ENCODE measurements at regions not wholly inside any gene's neighbourhood (a gene's known extent, or its start where the extent isn't known, plus 50 kb on each side); places are given as distances from the start of the nearest gene placed in this dataset.

- peak; percentile 79; the same call in 1 of the 2 replicates for TF ChIP-seq FOXJ3 (CRISPR knock-in tag; IDR thresholded peaks at IDR 0.05; ENCODE audit: borderline replicate concordance)
- TF ChIP-seq POLR2G (IDR thresholded peaks at IDR 0.05; ENCODE audit: low read depth, low read length) = no peak
- no peak for TF ChIP-seq TAF15 (IDR thresholded peaks at IDR 0.05; ENCODE audit: low read depth, low read length, poor library complexity, severe bottlenecking)
- TF ChIP-seq ZGPAT (CRISPR knock-in tag; IDR thresholded peaks at IDR 0.05) = 0 out of 2 replicates have a peak, but pooled peaks have one; percentile 9
- TF ChIP-seq ZNF605 (CRISPR knock-in tag; IDR thresholded peaks at IDR 0.05) = 0 out of 2 replicates have a peak, but pooled peaks have one; percentile 53
- peak; percentile 75; the same call in 1 of the 2 replicates for TF ChIP-seq AHDC1 (CRISPR knock-in tag; IDR thresholded peaks at IDR 0.05; ENCODE audit: borderline replicate concordance)
- peak; percentile 59; the same call in 1 of the 2 replicates for TF ChIP-seq HDAC2 (CRISPR knock-in tag; IDR thresholded peaks at IDR 0.05)
- TF ChIP-seq MEF2D (CRISPR knock-in tag; IDR thresholded peaks at IDR 0.05) = peak; percentile 99
- TF ChIP-seq ZNF329 (CRISPR knock-in tag; IDR thresholded peaks at IDR 0.05; ENCODE audit: low read depth) = 0 out of 2 replicates have a peak, but pooled peaks have one; percentile 26
- no peak for TF ChIP-seq MYC (CRISPR knock-in tag; IDR thresholded peaks at IDR 0.05; ENCODE audit: borderline replicate concordance)
- 0 out of 2 replicates have a peak, but pooled peaks have one; percentile 42 for TF ChIP-seq ZNF281 (CRISPR knock-in tag; IDR thresholded peaks at IDR 0.05; ENCODE audit: borderline replicate concordance)
- TF ChIP-seq ZNF788 (CRISPR knock-in tag; IDR thresholded peaks at IDR 0.05; ENCODE audit: borderline replicate concordance) = peak; percentile 72
- peak; percentile 71; the same call in 1 of the 2 replicates for TF ChIP-seq MTA1 (CRISPR knock-in tag; IDR thresholded peaks at IDR 0.05; ENCODE audit: borderline replicate concordance)
- TF ChIP-seq TFDP2 (CRISPR knock-in tag; IDR thresholded peaks at IDR 0.05) = peak; percentile 23; the same call in 1 of the 2 replicates
- TF ChIP-seq NONO (IDR thresholded peaks at IDR 0.05) = no peak
- peak; percentile 60; the same call in 1 of the 2 replicates for TF ChIP-seq NONO (CRISPR knock-in tag; conservative IDR thresholded peaks at IDR 0.05)
- peak; percentile 31; the same call in 1 of the 2 replicates for TF ChIP-seq ZNF263 (CRISPR knock-in tag; IDR thresholded peaks at IDR 0.05)
These were observed 233.6 kb downstream of the TTLL2 start (continued) for GRCh38 chr6:167558246-167559177.
